ENCODE measurements at regions not wholly inside any gene's neighbourhood (a gene's known extent, or its start where the extent isn't known, plus 50 kb on each side); places are given as distances from the start of the nearest gene placed in this dataset.

DNA sequence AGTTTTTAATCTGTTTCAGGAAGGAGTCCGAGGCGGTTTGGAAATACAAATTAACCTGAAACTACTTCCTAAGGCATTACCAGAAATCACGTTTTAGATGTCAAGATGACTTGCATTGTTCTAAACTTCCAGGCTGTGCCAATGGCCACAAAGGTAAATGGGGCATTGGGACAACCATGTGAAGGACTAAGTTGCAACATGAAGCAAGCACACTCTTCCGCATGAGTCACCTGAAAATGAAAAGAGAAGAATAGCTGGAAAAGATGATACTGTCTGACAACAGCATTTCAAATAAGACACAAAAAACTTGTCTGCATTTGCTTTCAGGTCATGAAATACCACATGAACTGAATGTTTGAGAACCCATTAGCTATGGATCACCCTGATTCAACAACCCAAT, 262.1 kb downstream of the AHR start:
- WGBS (ENCODE audit: low lambda C conversion rate), result 27% methylated on average over 4 of the region's 4 CpGs
- ChIA-PET CTCF (no interaction called here), POLR2A (no interaction called here)
- H3K9me3 ChIP-seq, result no peaks in the 10 kb centered on the region
- H3K4me2 ChIP-seq, result no peak overlapping the region
- no peak for DNase-seq
- TF ChIP-seq RXRA (IDR thresholded peaks at IDR 0.05; ENCODE audit: borderline replicate concordance, low read depth) (no peak), MXI1 (IDR thresholded peaks at IDR 0.05; ENCODE audit: low read depth, low read length) (no peak), TAF1 (IDR thresholded peaks at IDR 0.05; ENCODE audit: borderline replicate concordance, low read depth, low read length) (no peak), CHD2 (IDR thresholded peaks at IDR 0.05; ENCODE audit: low read length, partially characterized antibody) (no peak), GATA2 (CRISPR knock-in tag; IDR thresholded peaks at IDR 0.05) (no peak)
- TF ChIP-seq, protein P1, sequence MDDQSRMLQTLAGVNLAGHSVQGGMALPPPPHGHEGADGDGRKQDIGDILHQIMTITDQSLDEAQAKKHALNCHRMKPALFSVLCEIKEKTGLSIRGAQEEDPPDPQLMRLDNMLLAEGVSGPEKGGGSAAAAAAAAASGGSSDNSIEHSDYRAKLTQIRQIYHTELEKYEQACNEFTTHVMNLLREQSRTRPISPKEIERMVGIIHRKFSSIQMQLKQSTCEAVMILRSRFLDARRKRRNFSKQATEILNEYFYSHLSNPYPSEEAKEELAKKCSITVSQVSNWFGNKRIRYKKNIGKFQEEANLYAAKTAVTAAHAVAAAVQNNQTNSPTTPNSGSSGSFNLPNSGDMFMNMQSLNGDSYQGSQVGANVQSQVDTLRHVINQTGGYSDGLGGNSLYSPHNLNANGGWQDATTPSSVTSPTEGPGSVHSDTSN (IDR thresholded peaks at IDR 0.05), result no peak
- TF ChIP-seq, protein P2, sequence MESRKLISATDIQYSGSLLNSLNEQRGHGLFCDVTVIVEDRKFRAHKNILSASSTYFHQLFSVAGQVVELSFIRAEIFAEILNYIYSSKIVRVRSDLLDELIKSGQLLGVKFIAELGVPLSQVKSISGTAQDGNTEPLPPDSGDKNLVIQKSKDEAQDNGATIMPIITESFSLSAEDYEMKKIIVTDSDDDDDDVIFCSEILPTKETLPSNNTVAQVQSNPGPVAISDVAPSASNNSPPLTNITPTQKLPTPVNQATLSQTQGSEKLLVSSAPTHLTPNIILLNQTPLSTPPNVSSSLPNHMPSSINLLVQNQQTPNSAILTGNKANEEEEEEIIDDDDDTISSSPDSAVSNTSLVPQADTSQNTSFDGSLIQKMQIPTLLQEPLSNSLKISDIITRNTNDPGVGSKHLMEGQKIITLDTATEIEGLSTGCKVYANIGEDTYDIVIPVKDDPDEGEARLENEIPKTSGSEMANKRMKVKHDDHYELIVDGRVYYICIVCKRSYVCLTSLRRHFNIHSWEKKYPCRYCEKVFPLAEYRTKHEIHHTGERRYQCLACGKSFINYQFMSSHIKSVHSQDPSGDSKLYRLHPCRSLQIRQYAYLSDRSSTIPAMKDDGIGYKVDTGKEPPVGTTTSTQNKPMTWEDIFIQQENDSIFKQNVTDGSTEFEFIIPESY (IDR thresholded peaks at IDR 0.05; ENCODE audit: borderline replicate concordance, low read depth), result no peak
- TF ChIP-seq, protein P3, sequence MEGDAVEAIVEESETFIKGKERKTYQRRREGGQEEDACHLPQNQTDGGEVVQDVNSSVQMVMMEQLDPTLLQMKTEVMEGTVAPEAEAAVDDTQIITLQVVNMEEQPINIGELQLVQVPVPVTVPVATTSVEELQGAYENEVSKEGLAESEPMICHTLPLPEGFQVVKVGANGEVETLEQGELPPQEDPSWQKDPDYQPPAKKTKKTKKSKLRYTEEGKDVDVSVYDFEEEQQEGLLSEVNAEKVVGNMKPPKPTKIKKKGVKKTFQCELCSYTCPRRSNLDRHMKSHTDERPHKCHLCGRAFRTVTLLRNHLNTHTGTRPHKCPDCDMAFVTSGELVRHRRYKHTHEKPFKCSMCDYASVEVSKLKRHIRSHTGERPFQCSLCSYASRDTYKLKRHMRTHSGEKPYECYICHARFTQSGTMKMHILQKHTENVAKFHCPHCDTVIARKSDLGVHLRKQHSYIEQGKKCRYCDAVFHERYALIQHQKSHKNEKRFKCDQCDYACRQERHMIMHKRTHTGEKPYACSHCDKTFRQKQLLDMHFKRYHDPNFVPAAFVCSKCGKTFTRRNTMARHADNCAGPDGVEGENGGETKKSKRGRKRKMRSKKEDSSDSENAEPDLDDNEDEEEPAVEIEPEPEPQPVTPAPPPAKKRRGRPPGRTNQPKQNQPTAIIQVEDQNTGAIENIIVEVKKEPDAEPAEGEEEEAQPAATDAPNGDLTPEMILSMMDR (IDR thresholded peaks at IDR 0.05), result no peak
- H4K20me1 ChIP-seq (ENCODE audit: insufficient read depth), result no peaks in the 10 kb centered on the region
- H3K4me3 ChIP-seq (ENCODE audit: low read depth in 2 of 2, low read length in 1 of 2), result no peak overlapping the region
- no peak overlapping the region for H2AFZ ChIP-seq (ENCODE audit: low read depth)
- H3K27me3 ChIP-seq (ENCODE audit: insufficient read depth), result no peaks in the 10 kb centered on the region
- H3K79me2 ChIP-seq (ENCODE audit: insufficient read depth), result no peaks in the 10 kb centered on the region
- no peaks in the 10 kb centered on the region for H3K36me3 ChIP-seq (replicated peaks in 1 of 2; ENCODE audit: control insufficient read depth in 1 of 2, insufficient read depth in 2 of 2, low read length in 1 of 2)
- H3F3A ChIP-seq (replicated peaks; ENCODE audit: insufficient read depth), result no peaks in the 10 kb centered on the region
- no peak overlapping the region for H3K27ac ChIP-seq (ENCODE audit: low read depth in 2 of 2, low read length in 1 of 2)
- H3K4me1 ChIP-seq (ENCODE audit: control insufficient read depth in 1 of 2, insufficient read depth in 2 of 2, low read depth in 1 of 2, low read length in 1 of 2), result no peaks in the 10 kb centered on the region; a peak in 1 of 4 replicates
- H3K9me2 ChIP-seq, result no peaks in the 10 kb centered on the region
- H3K9ac ChIP-seq, result no peak overlapping the region

DNA sequence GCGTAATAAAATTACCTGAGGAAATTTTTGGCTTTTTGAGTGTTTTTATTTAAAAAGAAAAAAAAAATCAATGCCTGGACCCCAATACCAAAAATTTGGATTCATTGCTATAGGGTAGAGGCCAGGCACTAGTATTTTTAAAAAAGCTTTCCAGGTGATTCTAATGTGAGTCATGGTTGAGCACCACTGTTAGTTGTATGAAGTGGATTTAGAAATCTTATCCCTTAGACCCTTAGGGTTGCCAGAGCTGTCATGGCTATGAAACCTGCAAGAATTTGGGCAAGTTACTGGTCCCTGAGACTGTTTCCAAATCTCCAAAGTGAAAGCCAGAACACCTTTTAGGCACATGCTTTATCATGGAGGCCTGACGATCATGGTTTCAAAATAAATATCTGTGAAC, 262.5 kb downstream of the AHR start:
- Histone ChIP-seq H4K20me1 (ENCODE audit: insufficient read depth) (no peaks in the 10 kb centered on the region), H3K4me1 (ENCODE audit: control insufficient read depth in 1 of 2, insufficient read depth in 2 of 2, low read depth in 1 of 2, low read length in 1 of 2) (no peaks in the 10 kb centered on the region; a peak in 1 of 4 replicates), H3K4me3 (ENCODE audit: low read depth in 2 of 2, low read length in 1 of 2) (no peak overlapping the region), H3K27ac (ENCODE audit: low read depth in 2 of 2, low read length in 1 of 2) (no peak overlapping the region), H3K9me2 (no peaks in the 10 kb centered on the region), H3K79me2 (ENCODE audit: insufficient read depth) (no peaks in the 10 kb centered on the region), H3K9ac (no peak overlapping the region), H3K27me3 (ENCODE audit: insufficient read depth) (no peaks in the 10 kb centered on the region), H3K9me3 (no peaks in the 10 kb centered on the region), H2AFZ (ENCODE audit: low read depth) (no peak overlapping the region), H3F3A (replicated peaks; ENCODE audit: insufficient read depth) (no peaks in the 10 kb centered on the region), H3K4me2 (no peak overlapping the region), H3K36me3 (replicated peaks in 1 of 2; ENCODE audit: control insufficient read depth in 1 of 2, insufficient read depth in 2 of 2, low read length in 1 of 2) (no peaks in the 10 kb centered on the region)
- POLR2A ChIA-PET, result no interaction called here
- DNase-seq, result no peak
- CTCF ChIA-PET, result interaction anchor here (0.7 kb wide), 1 partner anchor 429 kb away, joined by 3 read pairs; no protein-coding TSS in a partner anchor
- WGBS (ENCODE audit: low lambda C conversion rate), result 17% methylated on average over 2 of the region's 2 CpGs
- TF ChIP-seq GATA2 (CRISPR knock-in tag; IDR thresholded peaks at IDR 0.05) (no peak), NFIC (IDR thresholded peaks at IDR 0.05; ENCODE audit: borderline replicate concordance) (no peak), JUND (IDR thresholded peaks at IDR 0.05) (no peak), POLR2AphosphoS5 (IDR thresholded peaks at IDR 0.05; ENCODE audit: low read depth, low read length) (no peak), CHD2 (IDR thresholded peaks at IDR 0.05; ENCODE audit: low read length, partially characterized antibody) (no peak), FOSL2 (IDR thresholded peaks at IDR 0.05; ENCODE audit: borderline replicate concordance, low read depth) (no peak), FOXJ3 (CRISPR knock-in tag; IDR thresholded peaks at IDR 0.05) (no peak)
- TF ChIP-seq, protein P4, sequence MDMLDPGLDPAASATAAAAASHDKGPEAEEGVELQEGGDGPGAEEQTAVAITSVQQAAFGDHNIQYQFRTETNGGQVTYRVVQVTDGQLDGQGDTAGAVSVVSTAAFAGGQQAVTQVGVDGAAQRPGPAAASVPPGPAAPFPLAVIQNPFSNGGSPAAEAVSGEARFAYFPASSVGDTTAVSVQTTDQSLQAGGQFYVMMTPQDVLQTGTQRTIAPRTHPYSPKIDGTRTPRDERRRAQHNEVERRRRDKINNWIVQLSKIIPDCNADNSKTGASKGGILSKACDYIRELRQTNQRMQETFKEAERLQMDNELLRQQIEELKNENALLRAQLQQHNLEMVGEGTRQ (IDR thresholded peaks at IDR 0.05; ENCODE audit: borderline replicate concordance, low read depth, low read length), result no peak
- TF ChIP-seq, protein P1 (IDR thresholded peaks at IDR 0.05), result no peak
- TF ChIP-seq, protein P5, sequence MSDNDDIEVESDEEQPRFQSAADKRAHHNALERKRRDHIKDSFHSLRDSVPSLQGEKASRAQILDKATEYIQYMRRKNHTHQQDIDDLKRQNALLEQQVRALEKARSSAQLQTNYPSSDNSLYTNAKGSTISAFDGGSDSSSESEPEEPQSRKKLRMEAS (IDR thresholded peaks at IDR 0.05; ENCODE audit: low read depth), result no peak
- TF ChIP-seq, protein P3 (IDR thresholded peaks at IDR 0.05), result no peak
- TF ChIP-seq, protein P6, sequence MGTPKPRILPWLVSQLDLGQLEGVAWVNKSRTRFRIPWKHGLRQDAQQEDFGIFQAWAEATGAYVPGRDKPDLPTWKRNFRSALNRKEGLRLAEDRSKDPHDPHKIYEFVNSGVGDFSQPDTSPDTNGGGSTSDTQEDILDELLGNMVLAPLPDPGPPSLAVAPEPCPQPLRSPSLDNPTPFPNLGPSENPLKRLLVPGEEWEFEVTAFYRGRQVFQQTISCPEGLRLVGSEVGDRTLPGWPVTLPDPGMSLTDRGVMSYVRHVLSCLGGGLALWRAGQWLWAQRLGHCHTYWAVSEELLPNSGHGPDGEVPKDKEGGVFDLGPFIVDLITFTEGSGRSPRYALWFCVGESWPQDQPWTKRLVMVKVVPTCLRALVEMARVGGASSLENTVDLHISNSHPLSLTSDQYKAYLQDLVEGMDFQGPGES (IDR thresholded peaks at IDR 0.05; ENCODE audit: low read depth, low read length), result no peak

All from SK-N-SH (cell line).